ENCODE measurements at regions not wholly inside any gene's neighbourhood (a gene's known extent, or its start where the extent isn't known, plus 50 kb on each side); places are given as distances from the start of the nearest gene placed in this dataset.

DNA sequence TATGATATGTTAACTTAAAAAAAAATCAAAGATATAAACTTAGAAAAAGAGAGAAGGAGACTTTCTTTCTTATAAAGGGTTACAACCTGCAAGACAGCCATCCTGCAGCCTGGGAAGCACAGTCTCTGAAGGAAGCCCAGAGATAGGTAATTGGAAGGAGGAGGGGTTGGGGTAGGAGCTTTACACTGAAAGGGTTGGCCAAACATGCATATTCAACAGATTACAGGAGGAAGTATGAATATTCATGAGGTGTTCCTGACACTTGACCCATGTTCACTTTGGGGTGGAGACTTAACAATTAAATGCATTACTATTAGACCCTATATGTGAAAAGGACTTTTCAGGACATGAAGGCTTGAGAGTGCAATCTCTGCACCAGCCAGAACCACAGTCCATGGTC lies 71.7 kb upstream of the CDH2 start:
- TF ChIP-seq, protein P1, sequence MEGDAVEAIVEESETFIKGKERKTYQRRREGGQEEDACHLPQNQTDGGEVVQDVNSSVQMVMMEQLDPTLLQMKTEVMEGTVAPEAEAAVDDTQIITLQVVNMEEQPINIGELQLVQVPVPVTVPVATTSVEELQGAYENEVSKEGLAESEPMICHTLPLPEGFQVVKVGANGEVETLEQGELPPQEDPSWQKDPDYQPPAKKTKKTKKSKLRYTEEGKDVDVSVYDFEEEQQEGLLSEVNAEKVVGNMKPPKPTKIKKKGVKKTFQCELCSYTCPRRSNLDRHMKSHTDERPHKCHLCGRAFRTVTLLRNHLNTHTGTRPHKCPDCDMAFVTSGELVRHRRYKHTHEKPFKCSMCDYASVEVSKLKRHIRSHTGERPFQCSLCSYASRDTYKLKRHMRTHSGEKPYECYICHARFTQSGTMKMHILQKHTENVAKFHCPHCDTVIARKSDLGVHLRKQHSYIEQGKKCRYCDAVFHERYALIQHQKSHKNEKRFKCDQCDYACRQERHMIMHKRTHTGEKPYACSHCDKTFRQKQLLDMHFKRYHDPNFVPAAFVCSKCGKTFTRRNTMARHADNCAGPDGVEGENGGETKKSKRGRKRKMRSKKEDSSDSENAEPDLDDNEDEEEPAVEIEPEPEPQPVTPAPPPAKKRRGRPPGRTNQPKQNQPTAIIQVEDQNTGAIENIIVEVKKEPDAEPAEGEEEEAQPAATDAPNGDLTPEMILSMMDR (IDR thresholded peaks at IDR 0.05), result no peak
- no peak for TF ChIP-seq POLR2A (IDR thresholded peaks at IDR 0.05)

All from heart left ventricle (tissue), 13 donors.